HepG2 (cell line): ENCODE measurements at regions not wholly inside any gene's neighbourhood (a gene's known extent, or its start where the extent isn't known, plus 50 kb on each side); places are given as distances from the start of the nearest gene placed in this dataset.

Experiments
- ATAC-seq: fragments of 200-7000 bp; cut with Tn5 transposase; 3 replicates; pipeline ENCODE4 v1.9.1; 2020; ENCODE audit warnings: mild to moderate bottlenecking, moderate library complexity
- BruUV-seq: library from RNA; stranded (reverse); fragments of 400-500 nt; replicated peaks from 2 replicates; lab custom pipeline; 2021; lab: Mats Ljungman, UMichigan
- CTCF ChIA-PET: fragments of 300-600 bp; formaldehyde crosslinking; extraction: SDS; loops from one replicate; lab custom pipeline; 2021; ENCODE audit warnings: low total read pairs, inconsistent platforms, low intra/inter-chr PET ratio; lab: Yijun Ruan, JAX
- POLR2A ChIA-PET: fragments of 350-600 bp; sonication (Branson Sonifier 250); formaldehyde crosslinking; loops from one replicate; lab custom pipeline; 2020; ENCODE audit warnings: antibody characterized with exemption, inconsistent platforms; lab: Yijun Ruan, JAX
- DNase-seq: peaks from one replicate; pipeline ENCODE4 v3.0.0-alpha.2; 2015; ENCODE audit warnings: low spot score
- FAIRE-seq: peaks from 3 replicates; lab custom pipeline; 2011; peaks lifted over from hg19 to GRCh38; lab: Jason Lieb, UNC
- H2AFZ ChIP-seq: one replicate; pipeline ENCODE4 v1.6.1; 2011; ENCODE audit warnings: low read length, inconsistent platforms
- H3K27ac ChIP-seq: fragments of 300-600 bp; 3 replicates; pipeline ENCODE4 v1.8.0; 2011; ENCODE audit warnings: mixed run types, mild to moderate bottlenecking, mixed read lengths, low read length, inconsistent platforms; ENCODE audit not compliant: insufficient read depth; ENCODE audit errors: extremely low read length
- H3K27me3 ChIP-seq, 2 experiments: fragments of 200-600 bp in 1 of 2; 2 replicates in 1 of 2; 3 replicates in 1 of 2; pipeline versions ENCODE4 v1.6.0 to v1.8.0; 2011; ENCODE audit warnings: low read length in 2 of 2, mild to moderate bottlenecking in 2 of 2, moderate library complexity in 2 of 2, inconsistent platforms in 1 of 2; ENCODE audit not compliant: insufficient read depth in 2 of 2, control insufficient read depth in 1 of 2
- H3K36me3 ChIP-seq, 2 experiments: fragments of 200-600 bp in 1 of 2; replicated peaks in 1 of 2; 2 replicates in 1 of 2; 3 replicates in 1 of 2; pipeline versions ENCODE4 v1.5.1 to v1.8.0; 2011; ENCODE audit warnings: low read length in 2 of 2, inconsistent platforms in 1 of 2; ENCODE audit not compliant: insufficient read depth in 2 of 2, control insufficient read depth in 1 of 2
- H3K4me1 ChIP-seq: 2 replicates; pipeline ENCODE4 v1.5.1; 2012; ENCODE audit warnings: low read length, inconsistent platforms; ENCODE audit not compliant: insufficient read depth
- H3K4me2 ChIP-seq: 2 replicates; pipeline ENCODE4 v1.6.0; 2011; ENCODE audit warnings: low read depth, low read length, inconsistent platforms
- H3K4me3 ChIP-seq, 3 experiments: fragments of 200-600 bp in 1 of 3; sonication (generic), shearing (Covaris generic) in 1 of 3; replicated peaks in 1 of 3; 2 replicates each; pipeline ENCODE4 v1.5.1; 2011 to 2016; ENCODE audit warnings: low read length in 3 of 3, inconsistent platforms in 2 of 3, low read depth in 2 of 3, mild to moderate bottlenecking in 2 of 3, control low read depth in 1 of 3, mixed read lengths in 1 of 3; ENCODE audit not compliant: insufficient read depth in 1 of 3
- H3K79me2 ChIP-seq: one replicate; pipeline ENCODE4 v1.6.1; 2011; ENCODE audit warnings: low read length, inconsistent platforms; ENCODE audit not compliant: insufficient read depth
- H3K9ac ChIP-seq: 2 replicates; pipeline ENCODE4 v1.6.0; 2011; ENCODE audit warnings: mild to moderate bottlenecking, low read depth, low read length, inconsistent platforms; ENCODE audit not compliant: insufficient read depth
- H3K9me3 ChIP-seq: 2 replicates; pipeline ENCODE4 v1.5.1; 2012; ENCODE audit warnings: mild to moderate bottlenecking, low read length
- H4K20me1 ChIP-seq: 2 replicates; pipeline ENCODE4 v1.6.0; 2011; ENCODE audit warnings: inconsistent platforms, mild to moderate bottlenecking, low read length, moderate library complexity; ENCODE audit not compliant: insufficient read depth
- ASH2L ChIP-seq: fragments of 300-600, 200-600 bp; sonication (generic); IDR thresholded peaks from 2 replicates; pipeline ENCODE4 v1.7.0; 2017; ENCODE audit warnings: low read depth, mild to moderate bottlenecking, moderate library complexity, mixed read lengths, low read length; ENCODE audit not compliant: insufficient read length
- BORCS8-MEF2B ChIP-seq: sonication (generic); formaldehyde crosslinking; IDR thresholded peaks from 2 replicates; pipeline ENCODE4 v1.8.0; 2022; ENCODE audit warnings: mild to moderate bottlenecking, missing genetic modification reagents
- HCFC1 ChIP-seq: fragments of 150-350 bp; IDR thresholded peaks from 2 replicates; pipeline ENCODE4 v1.6.1; 2014; ENCODE audit warnings: low read depth, low read length
- HDAC6 ChIP-seq: fragments of 200-600 bp; sonication (generic); IDR thresholded peaks from 2 replicates; pipeline ENCODE4 v1.7.0; 2017; ENCODE audit warnings: mild to moderate bottlenecking, antibody characterized with exemption, low read length, low read depth
- KMT2A ChIP-seq: sonication (generic); formaldehyde crosslinking; IDR thresholded peaks from 2 replicates; pipeline ENCODE4 v1.4.0; 2020; ENCODE audit warnings: missing genetic modification reagents
- MIXL1 ChIP-seq: IDR thresholded peaks from 2 replicates; pipeline ENCODE4 v1.6.1; 2016
- MXD1 ChIP-seq: sonication (generic); formaldehyde crosslinking; IDR thresholded peaks from 2 replicates; pipeline ENCODE4 v1.4.0; 2020; ENCODE audit warnings: mild to moderate bottlenecking, missing genetic modification reagents
- NFRKB ChIP-seq: fragments of 450-650 bp; IDR thresholded peaks from 2 replicates; pipeline ENCODE4 v1.6.1; 2017
- SMAD1 ChIP-seq: sonication (generic); formaldehyde crosslinking; IDR thresholded peaks from 2 replicates; pipeline ENCODE4 v1.4.0; 2020; ENCODE audit warnings: missing genetic modification reagents, low read depth, mild to moderate bottlenecking, borderline replicate concordance
- ZBTB4 ChIP-seq: sonication (generic); formaldehyde crosslinking; IDR thresholded peaks from 2 replicates; pipeline ENCODE4 v1.4.0; 2020; ENCODE audit warnings: missing genetic modification reagents, mild to moderate bottlenecking, borderline replicate concordance
- ZKSCAN8 ChIP-seq: IDR thresholded peaks from 2 replicates; pipeline ENCODE4 v1.6.1; 2016; ENCODE audit warnings: borderline replicate concordance, missing genetic modification reagents, missing compliant biosample characterization
- ZNF207 ChIP-seq: fragments of 450-650 bp; IDR thresholded peaks from 2 replicates; pipeline ENCODE4 v1.6.1; 2016; ENCODE audit warnings: antibody characterized with exemption, borderline replicate concordance
- ZNF224 ChIP-seq: sonication (generic); formaldehyde crosslinking; IDR thresholded peaks from 2 replicates; pipeline ENCODE4 v1.5.0; 2020; ENCODE audit warnings: mild to moderate bottlenecking, missing genetic modification reagents
- ZNF496 ChIP-seq: sonication (generic); formaldehyde crosslinking; IDR thresholded peaks from 2 replicates; pipeline ENCODE4 v1.8.1; 2023; ENCODE audit warnings: mild to moderate bottlenecking, moderate library complexity, missing genetic modification reagents; ENCODE audit not compliant: insufficient replicate concordance
- ZNF567 ChIP-seq: sonication (generic); formaldehyde crosslinking; IDR thresholded peaks from 2 replicates; pipeline ENCODE4 v1.8.1; 2023; ENCODE audit warnings: mild to moderate bottlenecking, missing genetic modification reagents, borderline replicate concordance
- ZNF607 ChIP-seq: sonication (generic); formaldehyde crosslinking; IDR thresholded peaks from 2 replicates; pipeline ENCODE4 v1.5.1; 2020; ENCODE audit warnings: missing genetic modification reagents, mild to moderate bottlenecking, borderline replicate concordance
- ZNF841 ChIP-seq: sonication (generic); formaldehyde crosslinking; IDR thresholded peaks from 2 replicates; pipeline ENCODE4 v1.8.1; 2023; ENCODE audit warnings: missing genetic modification reagents, borderline replicate concordance
- WGBS: methylation state at CpG from one replicate; pipeline ENCODE4 v1.1.6; 2017; ENCODE audit warnings: low lambda C conversion rate; 5-methylcytosine and 5-hydroxymethylcytosine counted together
- in situ Hi-C: cut with HindIII; loops from 2 replicates; pipeline ENCODE4 v1.10.0; 2017; ENCODE audit warnings: low pct_unique_long_range_greater_than_20kb; ENCODE audit not compliant: extremely low pct_ligation_motif_present
- intact Hi-C: fragments of 100-400 bp; cut with micrococcal nuclease; formaldehyde crosslinking; loops from one replicate; pipeline ENCODE4 v1.10.0; 2022; ENCODE audit not compliant: unreplicated experiment

GRCh38 chr1:193458628-193459027, 272.2 kb upstream of the B3GALT2 start:
- Histone ChIP-seq H3K4me1 (no peaks in the 10 kb centered on the region), H2AFZ (no peak overlapping the region), H3K4me3 (no peak overlapping the region), H3K36me3 (no peaks in the 10 kb centered on the region), H3K9me3 (no peaks in the 10 kb centered on the region), H3K79me2 (no peaks in the 10 kb centered on the region), H3K27ac (no peak overlapping the region), H3K4me2 (no peak overlapping the region), H3K9ac (no peak overlapping the region), H3K27me3 (no peaks in the 10 kb centered on the region), H4K20me1 (no peaks in the 10 kb centered on the region)
- in situ Hi-C loops, result no loop called here
- DNase-seq (no peak), ATAC-seq (no peak), FAIRE-seq (no peak)
- CTCF ChIA-PET, result no interaction called here
- BruUV-seq, result no TSS peak
- 13% methylated on average over 5 of the region's 5 CpGs for WGBS
- POLR2A ChIA-PET, result no interaction called here
- TF ChIP-seq ZNF607 (CRISPR knock-in tag) (no peak), MIXL1 (no peak), ZNF224 (no peak), KMT2A (CRISPR knock-in tag) (no peak), NFRKB (no peak), SMAD1 (no peak), ASH2L (no peak), ZNF496 (CRISPR knock-in tag) (no peak), ZKSCAN8 (CRISPR knock-in tag) (no peak), ZNF207 (no peak), HDAC6 (no peak), MXD1 (CRISPR knock-in tag) (no peak), ZNF567 (CRISPR knock-in tag) (no peak), ZNF841 (CRISPR knock-in tag) (no peak), ZBTB4 (CRISPR knock-in tag) (no peak), HCFC1 (no peak), BORCS8-MEF2B (CRISPR knock-in tag) (no peak)
- intact Hi-C loops, result no loop called here
